HepG2 (cell line): ENCODE measurements at regions not wholly inside any gene's neighbourhood (a gene's known extent, or its start where the extent isn't known, plus 50 kb on each side); places are given as distances from the start of the nearest gene placed in this dataset.

Source experiments
- ATAC-seq: fragments of 200-7000 bp; cut with Tn5 transposase; 3 replicates; pipeline ENCODE4 v1.9.1; 2020; ENCODE audit warnings: mild to moderate bottlenecking, moderate library complexity
- BruUV-seq: library from RNA; stranded (reverse); fragments of 400-500 nt; replicated peaks from 2 replicates; lab custom pipeline; 2021; lab: Mats Ljungman, UMichigan
- CTCF ChIA-PET: fragments of 300-600 bp; formaldehyde crosslinking; extraction: SDS; loops from one replicate; lab custom pipeline; 2021; ENCODE audit warnings: low total read pairs, inconsistent platforms, low intra/inter-chr PET ratio; lab: Yijun Ruan, JAX
- POLR2A ChIA-PET: fragments of 350-600 bp; sonication (Branson Sonifier 250); formaldehyde crosslinking; loops from one replicate; lab custom pipeline; 2020; ENCODE audit warnings: antibody characterized with exemption, inconsistent platforms; lab: Yijun Ruan, JAX
- DNase-seq: peaks from one replicate; pipeline ENCODE4 v3.0.0-alpha.2; 2015; ENCODE audit warnings: low spot score
- FAIRE-seq: peaks from 3 replicates; lab custom pipeline; 2011; peaks lifted over from hg19 to GRCh38; lab: Jason Lieb, UNC
- H2AFZ ChIP-seq: one replicate; pipeline ENCODE4 v1.6.1; 2011; ENCODE audit warnings: low read length, inconsistent platforms
- H3K27ac ChIP-seq: fragments of 300-600 bp; 3 replicates; pipeline ENCODE4 v1.8.0; 2011; ENCODE audit warnings: mixed run types, mild to moderate bottlenecking, mixed read lengths, low read length, inconsistent platforms; ENCODE audit not compliant: insufficient read depth; ENCODE audit errors: extremely low read length
- H3K27me3 ChIP-seq, 2 experiments: fragments of 200-600 bp in 1 of 2; 2 replicates in 1 of 2; 3 replicates in 1 of 2; pipeline versions ENCODE4 v1.6.0 to v1.8.0; 2011; ENCODE audit warnings: low read length in 2 of 2, mild to moderate bottlenecking in 2 of 2, moderate library complexity in 2 of 2, inconsistent platforms in 1 of 2; ENCODE audit not compliant: insufficient read depth in 2 of 2, control insufficient read depth in 1 of 2
- H3K36me3 ChIP-seq, 2 experiments: fragments of 200-600 bp in 1 of 2; replicated peaks in 1 of 2; 2 replicates in 1 of 2; 3 replicates in 1 of 2; pipeline versions ENCODE4 v1.5.1 to v1.8.0; 2011; ENCODE audit warnings: low read length in 2 of 2, inconsistent platforms in 1 of 2; ENCODE audit not compliant: insufficient read depth in 2 of 2, control insufficient read depth in 1 of 2
- H3K4me1 ChIP-seq: 2 replicates; pipeline ENCODE4 v1.5.1; 2012; ENCODE audit warnings: low read length, inconsistent platforms; ENCODE audit not compliant: insufficient read depth
- H3K4me2 ChIP-seq: 2 replicates; pipeline ENCODE4 v1.6.0; 2011; ENCODE audit warnings: low read depth, low read length, inconsistent platforms
- H3K4me3 ChIP-seq, 3 experiments: fragments of 200-600 bp in 1 of 3; sonication (generic), shearing (Covaris generic) in 1 of 3; replicated peaks in 1 of 3; 2 replicates each; pipeline ENCODE4 v1.5.1; 2011 to 2016; ENCODE audit warnings: low read length in 3 of 3, inconsistent platforms in 2 of 3, low read depth in 2 of 3, mild to moderate bottlenecking in 2 of 3, control low read depth in 1 of 3, mixed read lengths in 1 of 3; ENCODE audit not compliant: insufficient read depth in 1 of 3
- H3K79me2 ChIP-seq: one replicate; pipeline ENCODE4 v1.6.1; 2011; ENCODE audit warnings: low read length, inconsistent platforms; ENCODE audit not compliant: insufficient read depth
- H3K9ac ChIP-seq: 2 replicates; pipeline ENCODE4 v1.6.0; 2011; ENCODE audit warnings: mild to moderate bottlenecking, low read depth, low read length, inconsistent platforms; ENCODE audit not compliant: insufficient read depth
- H3K9me3 ChIP-seq: 2 replicates; pipeline ENCODE4 v1.5.1; 2012; ENCODE audit warnings: mild to moderate bottlenecking, low read length
- H4K20me1 ChIP-seq: 2 replicates; pipeline ENCODE4 v1.6.0; 2011; ENCODE audit warnings: inconsistent platforms, mild to moderate bottlenecking, low read length, moderate library complexity; ENCODE audit not compliant: insufficient read depth
- AGO2 ChIP-seq: fragments of 200-400 bp; formaldehyde crosslinking; optimal IDR thresholded peaks from 2 replicates; pipeline ENCODE3; 2017; ENCODE audit warnings: mild to moderate bottlenecking, low read depth, low read length, moderate library complexity
- CHCHD3 ChIP-seq: sonication (generic); formaldehyde crosslinking; IDR thresholded peaks from 2 replicates; pipeline ENCODE4 v1.8.0; 2022; ENCODE audit warnings: mild to moderate bottlenecking, missing genetic modification reagents, moderate library complexity
- GATAD1 ChIP-seq: IDR thresholded peaks from 2 replicates; pipeline ENCODE4 v1.6.1; 2016; ENCODE audit warnings: missing genetic modification reagents, missing compliant biosample characterization
- HOXD1 ChIP-seq: sonication (generic); formaldehyde crosslinking; IDR thresholded peaks from 2 replicates; pipeline ENCODE4 v1.5.0; 2020; ENCODE audit warnings: missing genetic modification reagents
- JUND ChIP-seq: sonication (generic); formaldehyde crosslinking; IDR thresholded peaks from 2 replicates; pipeline ENCODE4 v1.8.0; 2022; ENCODE audit warnings: mild to moderate bottlenecking, missing genetic modification reagents
- KDM6A ChIP-seq: IDR thresholded peaks from 2 replicates; pipeline ENCODE4 v1.6.1; 2016; ENCODE audit warnings: low read depth
- MATR3 ChIP-seq: sonication (generic); formaldehyde crosslinking; IDR thresholded peaks from 2 replicates; pipeline ENCODE4 v1.4.0; 2020; ENCODE audit warnings: missing genetic modification reagents
- NR2F1 ChIP-seq, 2 experiments: fragments of 450-650 bp in 1 of 2; formaldehyde crosslinking in 1 of 2; IDR thresholded peaks; 2 replicates each; pipeline versions ENCODE4 v1.5.0 to v1.6.1; 2016 to 2020; ENCODE audit warnings: mild to moderate bottlenecking in 1 of 2, missing compliant biosample characterization in 1 of 2, missing genetic modification reagents in 1 of 2, moderate library complexity in 1 of 2
- RAD21 ChIP-seq: fragments of 450-650 bp; formaldehyde crosslinking; IDR thresholded peaks from 2 replicates; pipeline ENCODE4 v1.5.0; 2020; ENCODE audit warnings: mild to moderate bottlenecking
- TIGD3 ChIP-seq: sonication (generic); formaldehyde crosslinking; IDR thresholded peaks from 2 replicates; pipeline ENCODE4 v1.5.1; 2020; ENCODE audit warnings: mild to moderate bottlenecking, missing genetic modification reagents, borderline replicate concordance
- ZFP36L1 ChIP-seq: sonication (generic); formaldehyde crosslinking; IDR thresholded peaks from 2 replicates; pipeline ENCODE4 v1.8.0; 2022; ENCODE audit warnings: mild to moderate bottlenecking, missing genetic modification reagents, moderate library complexity
- ZMYM2 ChIP-seq: sonication (generic); formaldehyde crosslinking; IDR thresholded peaks from 2 replicates; pipeline ENCODE4 v1.8.0; 2022; ENCODE audit warnings: mild to moderate bottlenecking, missing genetic modification reagents
- ZNF576 ChIP-seq: sonication (generic); formaldehyde crosslinking; IDR thresholded peaks from 2 replicates; pipeline ENCODE4 v1.4.0; 2020; ENCODE audit warnings: mild to moderate bottlenecking, missing genetic modification reagents
- ZNF720 ChIP-seq: sonication (generic); formaldehyde crosslinking; IDR thresholded peaks from 2 replicates; pipeline ENCODE4 v1.4.0; 2020; ENCODE audit warnings: missing genetic modification reagents
- ZNF777 ChIP-seq: sonication (generic); formaldehyde crosslinking; IDR thresholded peaks from 2 replicates; pipeline ENCODE4 v1.4.0; 2020; ENCODE audit warnings: missing genetic modification reagents
- ZSCAN21 ChIP-seq: sonication (generic); formaldehyde crosslinking; IDR thresholded peaks from 2 replicates; pipeline ENCODE4 v1.8.0; 2022; ENCODE audit warnings: mild to moderate bottlenecking, missing genetic modification reagents, moderate library complexity, borderline replicate concordance
- WGBS: methylation state at CpG from one replicate; pipeline ENCODE4 v1.1.6; 2017; ENCODE audit warnings: low lambda C conversion rate; 5-methylcytosine and 5-hydroxymethylcytosine counted together
- in situ Hi-C: cut with HindIII; loops from 2 replicates; pipeline ENCODE4 v1.10.0; 2017; ENCODE audit warnings: low pct_unique_long_range_greater_than_20kb; ENCODE audit not compliant: extremely low pct_ligation_motif_present
- intact Hi-C: fragments of 100-400 bp; cut with micrococcal nuclease; formaldehyde crosslinking; loops from one replicate; pipeline ENCODE4 v1.10.0; 2022; ENCODE audit not compliant: unreplicated experiment
- TF ChIP-seq, protein P1 (sequence below): sonication (generic); formaldehyde crosslinking; IDR thresholded peaks from 2 replicates; pipeline ENCODE4 v1.5.1; 2020; ENCODE audit warnings: mild to moderate bottlenecking, missing genetic modification reagents
- TF ChIP-seq, protein P2 (sequence below): sonication (generic); formaldehyde crosslinking; IDR thresholded peaks from 2 replicates; pipeline ENCODE4 v1.4.0; 2020; ENCODE audit warnings: missing genetic modification reagents

DNA sequence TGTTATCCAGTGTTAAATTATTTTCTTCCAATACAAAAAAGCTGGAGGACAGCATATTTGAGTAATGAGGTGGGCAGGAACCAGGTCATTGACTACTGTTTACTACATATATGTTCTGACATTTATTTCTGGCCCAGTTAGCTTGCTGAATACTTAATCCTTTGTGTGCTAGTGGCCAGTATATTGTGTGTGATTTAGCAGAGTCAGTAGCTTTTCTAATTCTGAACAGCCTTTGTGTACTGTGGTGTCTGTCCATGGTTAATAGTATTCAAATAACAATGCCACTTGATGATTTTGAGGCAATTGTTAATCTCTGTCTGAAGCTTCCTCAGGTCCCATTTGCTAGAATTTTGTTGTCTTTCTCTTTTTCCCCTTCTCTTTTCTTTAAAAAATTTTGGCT lies 286.5 kb upstream of the E2F7 start (continued):
- TF ChIP-seq, protein P1, sequence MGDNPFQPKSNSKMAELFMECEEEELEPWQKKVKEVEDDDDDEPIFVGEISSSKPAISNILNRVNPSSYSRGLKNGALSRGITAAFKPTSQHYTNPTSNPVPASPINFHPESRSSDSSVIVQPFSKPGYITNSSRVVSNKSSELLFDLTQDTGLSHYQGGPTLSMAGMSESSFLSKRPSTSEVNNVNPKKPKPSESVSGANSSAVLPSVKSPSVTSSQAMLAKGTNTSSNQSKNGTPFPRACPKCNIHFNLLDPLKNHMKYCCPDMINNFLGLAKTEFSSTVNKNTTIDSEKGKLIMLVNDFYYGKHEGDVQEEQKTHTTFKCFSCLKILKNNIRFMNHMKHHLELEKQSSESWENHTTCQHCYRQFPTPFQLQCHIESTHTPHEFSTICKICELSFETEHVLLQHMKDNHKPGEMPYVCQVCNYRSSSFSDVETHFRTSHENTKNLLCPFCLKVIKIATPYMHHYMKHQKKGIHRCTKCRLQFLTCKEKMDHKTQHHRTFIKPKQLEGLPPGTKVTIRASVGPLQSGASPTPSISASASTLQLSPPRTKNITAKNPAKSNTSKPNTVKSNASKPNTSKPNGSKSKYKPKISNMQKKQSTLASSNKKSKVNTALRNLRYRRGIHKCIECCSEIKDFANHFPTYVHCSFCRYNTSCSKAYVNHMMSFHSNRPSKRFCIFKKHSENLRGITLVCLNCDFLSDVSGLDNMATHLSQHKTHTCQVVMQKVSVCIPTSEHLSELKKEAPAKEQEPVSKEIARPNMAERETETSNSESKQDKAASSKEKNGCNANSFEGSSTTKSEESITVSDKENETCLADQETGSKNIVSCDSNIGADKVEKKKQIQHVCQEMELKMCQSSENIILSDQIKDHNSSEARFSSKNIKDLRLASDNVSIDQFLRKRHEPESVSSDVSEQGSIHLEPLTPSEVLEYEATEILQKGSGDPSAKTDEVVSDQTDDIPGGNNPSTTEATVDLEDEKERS (CRISPR knock-in tag): no peak
- TF ChIP-seq AGO2 (no peak), TIGD3 (CRISPR knock-in tag) (no peak), ZSCAN21 (no peak), GATAD1 (CRISPR knock-in tag) (no peak), ZFP36L1 (no peak), ZMYM2 (CRISPR knock-in tag) (no peak)

DNA sequence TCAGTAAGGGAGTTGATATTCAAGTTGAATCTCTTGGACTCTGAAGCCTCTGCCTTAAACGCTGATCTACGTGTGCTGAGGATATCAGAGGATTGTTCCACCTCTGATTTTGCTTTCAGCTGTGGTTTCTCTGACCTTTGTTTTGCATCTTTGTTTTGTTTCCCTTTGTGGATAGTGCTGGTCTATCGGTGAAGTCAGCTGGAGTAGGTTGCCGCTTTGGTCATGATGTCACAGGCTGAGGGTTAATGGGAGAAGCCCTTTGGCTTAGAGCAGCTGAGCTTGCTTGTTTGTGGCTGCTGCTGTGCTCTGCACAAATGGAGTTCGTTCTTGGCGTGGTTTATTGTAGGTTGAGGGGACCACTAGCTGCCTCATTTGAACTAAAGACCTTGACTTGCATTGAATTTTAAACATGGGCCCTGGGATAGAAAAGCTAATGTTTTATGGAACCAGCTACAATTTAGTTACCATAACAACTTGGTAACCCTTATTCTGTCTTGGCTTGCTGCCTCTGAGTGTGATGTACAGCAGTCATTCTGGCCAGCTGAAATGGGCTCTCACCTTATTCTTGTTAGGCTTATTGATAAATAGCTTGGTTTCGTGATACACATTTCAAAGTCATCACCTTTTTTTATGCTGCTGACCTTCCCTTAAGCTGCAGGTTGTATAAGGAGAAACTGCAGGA lies 284.5 kb upstream of the E2F7 start:
- no peak overlapping the region for H3K27ac ChIP-seq
- intact Hi-C loops: no loop called here
- H3K79me2 ChIP-seq: no peaks in the 10 kb centered on the region
- no peak overlapping the region for H3K9ac ChIP-seq
- no peak overlapping the region for H3K4me2 ChIP-seq
- H3K4me3 ChIP-seq: no peak overlapping the region
- BruUV-seq: no TSS peak
- no peaks in the 10 kb centered on the region for H4K20me1 ChIP-seq
- no peaks in the 10 kb centered on the region for H3K36me3 ChIP-seq
- POLR2A ChIA-PET: no interaction called here
- H2AFZ ChIP-seq: no peak overlapping the region
- H3K4me1 ChIP-seq: no peaks in the 10 kb centered on the region
- FAIRE-seq (no peak), DNase-seq (no peak), ATAC-seq (no peak)
- in situ Hi-C loops: no loop called here
- CTCF ChIA-PET: no interaction called here
- no peaks in the 10 kb centered on the region for H3K27me3 ChIP-seq
- H3K9me3 ChIP-seq: no peaks in the 10 kb centered on the region
- under 1% methylated on average over 6 of the region's 7 CpGs for WGBS
- TF ChIP-seq KDM6A (CRISPR knock-in tag) (no peak), ZNF720 (CRISPR knock-in tag) (no peak), ZNF576 (CRISPR knock-in tag) (no peak), CHCHD3 (no peak), HOXD1 (no peak), RAD21 (no peak), NR2F1 (CRISPR knock-in tag; IDR thresholded peaks at IDR 0.05) (no peak), JUND (CRISPR knock-in tag) (no peak), MATR3 (CRISPR knock-in tag) (no peak), ZNF777 (CRISPR knock-in tag) (no peak)
- TF ChIP-seq, protein P2, sequence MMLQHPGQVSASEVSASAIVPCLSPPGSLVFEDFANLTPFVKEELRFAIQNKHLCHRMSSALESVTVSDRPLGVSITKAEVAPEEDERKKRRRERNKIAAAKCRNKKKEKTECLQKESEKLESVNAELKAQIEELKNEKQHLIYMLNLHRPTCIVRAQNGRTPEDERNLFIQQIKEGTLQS: no peak
